ENCODE measurements at regions not wholly inside any gene's neighbourhood (a gene's known extent, or its start where the extent isn't known, plus 50 kb on each side); places are given as distances from the start of the nearest gene placed in this dataset.

DNA sequence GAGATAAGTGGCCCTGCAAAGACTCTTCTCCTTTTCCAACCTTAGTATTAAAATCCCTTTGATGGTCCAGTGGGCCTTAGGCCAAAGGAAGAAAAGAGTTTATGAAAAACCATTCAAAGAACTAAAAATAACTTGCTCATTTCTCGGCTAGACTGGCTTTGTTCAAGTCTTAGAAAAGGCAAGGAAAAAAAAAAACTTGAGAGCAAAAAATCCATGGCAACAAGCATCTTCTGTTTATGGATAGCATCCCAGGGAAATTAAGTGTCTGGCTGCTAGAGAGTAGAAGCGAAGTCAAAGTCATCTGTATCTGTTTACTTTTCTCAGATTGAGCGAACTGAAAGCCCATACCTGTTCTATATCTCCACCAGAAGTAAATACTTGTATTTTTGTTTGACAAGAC, 129.6 kb downstream of the KCTD15 start:
- Histone ChIP-seq H3K9me3 (ENCODE audit: control insufficient read depth, insufficient read depth, low read length) (no peaks in the 10 kb centered on the region), H3K4me3 (ENCODE audit: low read depth, low read length) (no peak overlapping the region), H3K27ac (ENCODE audit: low read depth, low read length) (no peak overlapping the region), H3K27me3 (ENCODE audit: control insufficient read depth, insufficient read depth, low read length) (no peaks in the 10 kb centered on the region)
- no peak for DNase-seq (ENCODE audit: low read depth, low spot score)
- CTCF ChIA-PET, result no interaction called here
- POLR2A ChIA-PET, result no interaction called here
- TF ChIP-seq, protein P1, sequence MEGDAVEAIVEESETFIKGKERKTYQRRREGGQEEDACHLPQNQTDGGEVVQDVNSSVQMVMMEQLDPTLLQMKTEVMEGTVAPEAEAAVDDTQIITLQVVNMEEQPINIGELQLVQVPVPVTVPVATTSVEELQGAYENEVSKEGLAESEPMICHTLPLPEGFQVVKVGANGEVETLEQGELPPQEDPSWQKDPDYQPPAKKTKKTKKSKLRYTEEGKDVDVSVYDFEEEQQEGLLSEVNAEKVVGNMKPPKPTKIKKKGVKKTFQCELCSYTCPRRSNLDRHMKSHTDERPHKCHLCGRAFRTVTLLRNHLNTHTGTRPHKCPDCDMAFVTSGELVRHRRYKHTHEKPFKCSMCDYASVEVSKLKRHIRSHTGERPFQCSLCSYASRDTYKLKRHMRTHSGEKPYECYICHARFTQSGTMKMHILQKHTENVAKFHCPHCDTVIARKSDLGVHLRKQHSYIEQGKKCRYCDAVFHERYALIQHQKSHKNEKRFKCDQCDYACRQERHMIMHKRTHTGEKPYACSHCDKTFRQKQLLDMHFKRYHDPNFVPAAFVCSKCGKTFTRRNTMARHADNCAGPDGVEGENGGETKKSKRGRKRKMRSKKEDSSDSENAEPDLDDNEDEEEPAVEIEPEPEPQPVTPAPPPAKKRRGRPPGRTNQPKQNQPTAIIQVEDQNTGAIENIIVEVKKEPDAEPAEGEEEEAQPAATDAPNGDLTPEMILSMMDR (IDR thresholded peaks at IDR 0.05; ENCODE audit: low read depth, low read length), result no peak

DNA sequence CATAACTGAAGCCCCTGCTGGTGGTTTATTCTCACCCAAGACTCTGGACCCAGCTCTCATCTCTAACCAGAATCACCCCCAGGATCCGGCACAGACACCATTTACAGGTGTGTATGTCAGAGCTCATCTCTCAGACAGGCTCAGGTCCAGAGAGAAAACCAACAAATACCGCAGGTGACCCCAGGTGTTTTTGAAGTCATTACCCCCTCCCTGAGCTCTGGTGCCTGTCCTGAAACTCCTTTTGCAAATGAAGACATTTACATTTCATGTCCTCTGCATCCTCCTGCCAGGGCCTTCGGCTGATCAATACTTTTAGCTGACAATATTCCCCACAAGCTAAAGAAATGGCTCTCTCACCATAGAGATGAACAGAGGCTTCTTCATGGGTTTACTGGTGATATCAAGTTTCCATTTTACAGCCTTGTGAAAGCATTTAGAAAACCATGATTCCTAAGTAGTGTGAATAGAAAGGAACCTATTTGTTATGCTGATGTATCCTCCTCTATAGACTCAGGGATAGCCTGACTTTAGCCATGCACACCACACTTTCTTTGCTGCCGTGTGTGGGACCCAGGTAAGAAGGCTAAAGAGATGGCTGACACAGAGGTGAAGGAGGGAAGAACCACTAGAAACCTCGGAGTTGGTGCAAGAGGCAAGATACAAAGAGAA, 131.3 kb downstream of the KCTD15 start:
- ChIA-PET POLR2A (no interaction called here), CTCF (interaction anchor here (0.5 kb wide), 1 partner anchor 14 kb away, joined by 3 read pairs; no protein-coding TSS in a partner anchor)
- H3K4me3 ChIP-seq (ENCODE audit: low read depth, low read length), result no peak overlapping the region
- no peak for DNase-seq (ENCODE audit: low read depth, low spot score)
- H3K27me3 ChIP-seq (ENCODE audit: control insufficient read depth, insufficient read depth, low read length), result no peaks in the 10 kb centered on the region
- TF ChIP-seq, protein P1 (IDR thresholded peaks at IDR 0.05; ENCODE audit: low read depth, low read length), result no peak
- no peaks in the 10 kb centered on the region for H3K9me3 ChIP-seq (ENCODE audit: control insufficient read depth, insufficient read depth, low read length)
- no peak overlapping the region for H3K27ac ChIP-seq (ENCODE audit: low read depth, low read length)

DNA sequence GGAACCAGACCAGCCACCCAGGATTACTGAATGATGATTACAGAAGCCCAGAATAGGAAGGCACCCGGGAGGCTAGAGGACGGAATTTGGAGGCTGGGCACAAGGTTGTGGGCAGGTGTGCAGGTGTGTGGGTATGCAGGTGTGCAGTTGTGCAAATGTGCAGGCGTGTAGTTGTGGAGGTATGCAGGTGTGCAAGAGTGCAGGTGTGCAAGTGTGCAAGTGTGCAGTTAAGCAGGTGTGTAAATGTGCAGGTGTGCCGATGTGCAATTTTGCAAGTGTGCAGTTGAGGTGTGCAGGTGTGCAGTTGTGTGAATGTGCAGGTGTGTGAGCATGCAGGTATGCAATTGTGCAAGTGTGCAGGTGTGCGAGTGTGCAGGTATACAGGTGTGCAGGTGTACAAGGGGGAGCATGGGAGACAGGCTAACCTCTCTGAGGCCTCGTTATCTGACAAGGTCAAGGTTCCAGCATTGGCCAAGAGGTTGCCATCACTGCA, 131.8 kb downstream of the KCTD15 start:
- no peak for DNase-seq (ENCODE audit: low read depth, low spot score)
- no peak overlapping the region for H3K4me3 ChIP-seq (ENCODE audit: low read depth, low read length)
- H3K27ac ChIP-seq (ENCODE audit: low read depth, low read length), result no peak overlapping the region
- CTCF ChIA-PET, result no interaction called here
- TF ChIP-seq, protein P1 (IDR thresholded peaks at IDR 0.05; ENCODE audit: low read depth, low read length), result no peak
- H3K9me3 ChIP-seq (ENCODE audit: control insufficient read depth, insufficient read depth, low read length), result no peaks in the 10 kb centered on the region
- POLR2A ChIA-PET, result no interaction called here
- H3K27me3 ChIP-seq (ENCODE audit: control insufficient read depth, insufficient read depth, low read length), result no peaks in the 10 kb centered on the region

DNA sequence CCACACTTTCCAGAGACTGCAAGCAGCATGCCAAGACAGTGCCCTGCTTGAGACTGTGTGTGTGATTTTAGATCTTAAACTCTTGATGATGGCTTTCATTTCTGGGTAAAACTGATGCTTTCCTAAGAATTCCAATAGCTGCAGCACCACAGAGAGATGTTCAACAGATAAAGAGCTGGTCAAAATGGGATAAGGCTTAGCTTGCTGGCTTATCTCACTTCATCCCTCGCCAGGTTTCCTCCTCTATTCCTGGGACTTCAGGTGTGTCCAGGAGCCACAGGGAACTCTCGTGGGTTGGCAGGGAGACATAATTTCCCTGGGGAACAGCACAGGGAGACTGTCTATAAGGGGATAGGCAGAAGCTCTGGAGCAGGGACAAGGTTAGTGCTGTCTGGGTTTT, 137.3 kb downstream of the KCTD15 start:
- DNase-seq (ENCODE audit: low read depth, low spot score), result no peak
- POLR2A ChIA-PET, result no interaction called here
- Histone ChIP-seq H3K9me3 (ENCODE audit: control insufficient read depth, insufficient read depth, low read length) (no peaks in the 10 kb centered on the region), H3K4me3 (ENCODE audit: low read depth, low read length) (no peak overlapping the region), H3K27me3 (ENCODE audit: control insufficient read depth, insufficient read depth, low read length) (no peaks in the 10 kb centered on the region), H3K27ac (ENCODE audit: low read depth, low read length) (no peak overlapping the region)
- TF ChIP-seq, protein P1 (IDR thresholded peaks at IDR 0.05; ENCODE audit: low read depth, low read length), result no peak
- CTCF ChIA-PET, result interaction anchor here (2.8 kb wide), 1 partner anchor 64 kb away, joined by 9 read pairs; no protein-coding TSS in a partner anchor

DNA sequence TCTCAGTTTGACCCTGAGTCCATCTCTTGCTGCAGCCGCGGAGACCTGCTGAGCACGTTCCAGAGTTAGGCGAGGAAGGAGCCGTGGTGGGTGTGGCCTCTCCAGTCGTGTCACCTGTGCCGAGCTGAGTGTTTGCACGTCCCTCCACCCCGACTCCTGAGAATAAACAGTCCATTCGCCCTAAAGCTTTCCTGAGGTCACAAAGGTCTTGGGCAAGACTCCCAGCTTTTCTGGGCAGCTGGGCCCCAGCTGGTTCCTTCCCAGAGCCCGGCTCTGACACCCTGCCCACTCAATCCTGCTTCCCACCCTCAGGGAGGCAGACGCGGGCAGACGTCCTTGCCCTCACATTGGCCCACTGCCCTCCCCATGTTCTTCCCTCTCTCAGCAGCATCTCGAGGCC, 142.2 kb downstream of the KCTD15 start:
- H3K27me3 ChIP-seq (ENCODE audit: control insufficient read depth, insufficient read depth, low read length), result no peaks in the 10 kb centered on the region
- H3K27ac ChIP-seq (ENCODE audit: low read depth, low read length), result no peak overlapping the region
- DNase-seq (ENCODE audit: low read depth, low spot score), result no peak
- TF ChIP-seq, protein P1 (IDR thresholded peaks at IDR 0.05; ENCODE audit: low read depth, low read length), result no peak
- no peak overlapping the region for H3K4me3 ChIP-seq (ENCODE audit: low read depth, low read length)
- ChIA-PET POLR2A (no interaction called here), CTCF (no interaction called here)
- H3K9me3 ChIP-seq (ENCODE audit: control insufficient read depth, insufficient read depth, low read length), result no peaks in the 10 kb centered on the region; the same call in 1 of the 2 replicates
